ENCODE measurements at regions not wholly inside any gene's neighbourhood (a gene's known extent, or its start where the extent isn't known, plus 50 kb on each side); places are given as distances from the start of the nearest gene placed in this dataset.
"Not testable (repeated sequence)": the region's sequence is repeated elsewhere in the genome, so short reads cannot be mapped to it uniquely, and the experiment has no call there.

DNA sequence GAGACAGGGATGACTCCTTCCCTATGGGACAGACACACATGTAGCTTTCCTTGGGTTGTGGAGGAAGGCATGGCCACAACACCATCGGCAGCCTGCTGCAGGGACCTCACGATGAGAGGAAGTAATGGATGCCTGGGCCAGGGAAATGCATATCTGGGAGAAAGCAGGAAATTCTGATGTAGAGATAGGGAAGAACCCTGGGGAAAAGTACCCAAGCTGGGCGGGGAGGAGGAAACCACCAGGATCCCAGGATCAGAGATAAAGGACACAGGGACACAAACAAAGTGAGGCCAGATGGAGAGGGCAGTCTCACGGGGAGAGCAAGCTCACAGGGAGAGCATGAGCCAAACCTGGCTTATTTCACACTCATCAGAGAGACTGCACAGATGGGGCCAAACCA lies 294.7 kb upstream of the TEKT4 start:
- H3K27ac ChIP-seq (replicated peaks); DNase-seq (ENCODE audit: low read depth in 1 of 2, low spot score in 1 of 2): not testable (repeated sequence)

GRCh38 chr2:94577160-94577559 lies 294.1 kb upstream of the TEKT4 start:
- H3K4me3 ChIP-seq (replicated peaks; ENCODE audit: insufficient read depth, low read length); DNase-seq (ENCODE audit: low read depth in 1 of 2, low spot score in 1 of 2); H3K27ac ChIP-seq (replicated peaks); H3K27me3 ChIP-seq (ENCODE audit: insufficient read depth, poor library complexity, severe bottlenecking): not testable (repeated sequence)

More for the DNA sequence above, 294.7 kb upstream of the TEKT4 start:
- not testable (repeated sequence) for H3K27me3 ChIP-seq (ENCODE audit: insufficient read depth, poor library complexity, severe bottlenecking); H3K4me3 ChIP-seq (replicated peaks; ENCODE audit: insufficient read depth, low read length)

- H3K27ac ChIP-seq (replicated peaks); H3K4me3 ChIP-seq (replicated peaks; ENCODE audit: insufficient read depth, low read length); DNase-seq (ENCODE audit: low read depth in 1 of 2, low spot score in 1 of 2); H3K27me3 ChIP-seq (ENCODE audit: insufficient read depth, poor library complexity, severe bottlenecking): not testable (repeated sequence)
Measured at GRCh38 chr2:94579221-94579620, 292.0 kb upstream of the TEKT4 start.

DNA sequence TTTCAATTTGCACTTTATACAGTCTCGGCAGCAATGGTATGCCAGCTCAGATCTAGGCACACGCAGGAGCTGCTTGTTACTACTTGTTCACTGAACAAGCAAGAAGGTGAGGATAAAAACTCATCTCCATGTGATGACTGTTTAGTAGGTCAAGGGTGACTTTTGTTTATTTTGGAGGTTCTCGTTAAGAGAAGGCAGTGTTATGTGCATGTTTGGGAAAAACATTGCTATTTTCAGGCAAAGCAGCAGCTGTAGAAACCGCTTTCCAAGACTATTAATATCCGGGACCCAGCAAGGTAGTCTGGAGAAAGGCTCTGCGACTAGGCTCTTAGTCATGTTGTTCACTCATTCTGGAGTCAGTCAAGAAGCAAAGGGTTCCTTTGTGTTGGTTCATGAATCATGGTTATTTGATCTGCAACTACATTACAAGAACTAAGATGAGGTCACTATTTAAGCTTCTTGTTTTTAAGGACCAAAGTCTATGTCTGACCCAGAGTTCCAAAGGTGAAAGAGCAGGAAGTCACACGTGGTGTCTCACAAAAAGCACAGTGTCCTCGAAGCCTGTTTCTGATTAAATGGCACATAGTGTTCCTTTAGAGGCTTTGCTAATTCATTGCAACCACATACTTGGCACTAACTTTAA lies 288.0 kb upstream of the TEKT4 start:
- H3K4me3 ChIP-seq (replicated peaks; ENCODE audit: insufficient read depth, low read length); H3K27ac ChIP-seq (replicated peaks); H3K27me3 ChIP-seq (ENCODE audit: insufficient read depth, poor library complexity, severe bottlenecking); DNase-seq (ENCODE audit: low read depth in 1 of 2, low spot score in 1 of 2): not testable (repeated sequence)

DNA sequence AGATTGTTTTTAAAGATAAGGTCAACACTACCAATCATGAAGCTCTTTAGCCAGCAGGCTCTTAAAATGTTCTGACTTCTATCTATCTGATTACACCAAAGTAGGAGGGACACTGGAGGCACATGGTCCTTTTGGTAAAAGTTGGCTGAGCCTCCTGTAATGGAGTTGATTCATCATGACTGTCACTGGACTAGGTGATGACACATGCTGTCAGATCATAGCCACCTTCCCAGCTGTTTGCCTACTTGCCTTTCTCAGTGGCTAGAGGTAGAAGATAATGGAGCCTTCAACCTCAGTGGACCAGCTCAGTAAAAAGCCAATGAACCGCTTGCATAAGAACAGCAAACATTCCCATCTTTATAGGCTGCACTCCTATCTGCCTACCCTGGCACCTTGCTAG lies 286.7 kb upstream of the TEKT4 start:
- H3K4me3 ChIP-seq (replicated peaks; ENCODE audit: insufficient read depth, low read length); H3K27ac ChIP-seq (replicated peaks); H3K27me3 ChIP-seq (ENCODE audit: insufficient read depth, poor library complexity, severe bottlenecking); DNase-seq (ENCODE audit: low read depth in 1 of 2, low spot score in 1 of 2): not testable (repeated sequence)

DNA sequence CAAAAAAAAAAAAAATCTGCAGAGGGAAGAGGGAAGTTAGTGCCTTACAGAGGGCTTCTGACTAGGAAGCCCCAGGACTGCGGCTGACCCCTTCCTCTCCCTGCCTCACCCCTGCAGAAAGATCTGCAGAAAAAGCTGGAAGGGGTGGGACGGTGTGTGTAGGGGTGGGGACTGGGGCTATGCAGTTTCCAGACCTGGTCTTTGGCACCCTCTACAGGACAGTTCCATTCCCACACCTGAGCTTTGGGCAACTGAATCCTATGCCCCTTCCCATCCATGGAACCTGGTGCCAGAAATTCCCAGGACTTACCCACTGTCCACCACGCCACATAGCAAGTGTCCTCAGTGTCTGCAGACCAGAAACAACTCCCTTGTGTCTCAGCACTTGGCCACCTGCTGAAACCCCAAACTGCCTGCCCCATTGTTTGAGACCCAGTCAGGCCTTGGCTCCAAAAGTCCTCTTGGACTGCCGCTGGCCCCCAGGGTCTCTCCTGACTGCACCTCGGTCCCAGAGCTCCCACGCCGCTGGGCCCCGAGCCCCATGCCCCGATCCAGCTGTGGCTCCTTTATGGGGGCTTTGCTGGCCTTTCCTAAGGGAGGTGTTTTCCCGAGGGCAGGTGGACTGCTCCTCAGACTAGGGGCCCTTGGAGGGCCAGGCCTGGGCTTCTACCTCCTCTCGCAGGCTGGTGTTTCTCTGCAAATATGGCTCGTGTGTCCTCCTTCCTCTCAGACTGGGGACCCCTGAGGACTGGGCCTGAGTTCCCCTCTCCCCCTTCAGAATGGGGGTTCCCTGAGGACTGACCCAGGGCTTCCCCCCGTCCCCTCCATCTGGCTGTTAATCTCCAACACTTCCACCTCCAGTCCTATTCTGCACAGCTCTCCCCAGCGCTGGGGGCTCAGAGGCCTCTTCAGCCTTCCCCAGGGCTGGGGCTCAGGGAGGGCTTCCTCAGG lies 284.9 kb upstream of the TEKT4 start:
- H3K27ac ChIP-seq (replicated peaks); H3K4me3 ChIP-seq (replicated peaks; ENCODE audit: insufficient read depth, low read length); H3K27me3 ChIP-seq (ENCODE audit: insufficient read depth, poor library complexity, severe bottlenecking): not testable (repeated sequence)
- DNase-seq (ENCODE audit: low read depth in 1 of 2, low spot score in 1 of 2): peak; percentile 4 to 9

DNA sequence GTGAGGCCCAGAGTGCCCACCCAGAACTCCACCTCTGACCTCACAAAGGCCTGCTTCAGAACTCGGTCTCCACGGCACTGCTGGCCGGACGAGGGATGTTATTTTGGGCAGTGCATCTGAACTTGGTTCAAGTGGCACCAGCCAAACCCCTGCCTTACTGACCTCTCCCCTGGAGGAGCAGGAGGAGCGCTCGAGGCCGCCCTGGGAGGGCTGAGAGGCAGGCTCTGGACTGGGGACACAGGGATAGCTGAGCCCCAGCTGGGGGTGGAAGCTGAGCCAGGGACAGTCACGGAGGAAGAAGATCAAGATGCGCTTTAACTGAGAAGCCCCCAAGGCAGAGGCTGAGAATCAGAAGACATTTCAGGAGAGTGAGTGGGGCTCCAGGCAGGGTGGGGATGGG lies 284.2 kb upstream of the TEKT4 start:
- H3K27ac ChIP-seq (replicated peaks); H3K27me3 ChIP-seq (ENCODE audit: insufficient read depth, poor library complexity, severe bottlenecking); DNase-seq (ENCODE audit: low read depth in 1 of 2, low spot score in 1 of 2): not testable (repeated sequence)

DNA sequence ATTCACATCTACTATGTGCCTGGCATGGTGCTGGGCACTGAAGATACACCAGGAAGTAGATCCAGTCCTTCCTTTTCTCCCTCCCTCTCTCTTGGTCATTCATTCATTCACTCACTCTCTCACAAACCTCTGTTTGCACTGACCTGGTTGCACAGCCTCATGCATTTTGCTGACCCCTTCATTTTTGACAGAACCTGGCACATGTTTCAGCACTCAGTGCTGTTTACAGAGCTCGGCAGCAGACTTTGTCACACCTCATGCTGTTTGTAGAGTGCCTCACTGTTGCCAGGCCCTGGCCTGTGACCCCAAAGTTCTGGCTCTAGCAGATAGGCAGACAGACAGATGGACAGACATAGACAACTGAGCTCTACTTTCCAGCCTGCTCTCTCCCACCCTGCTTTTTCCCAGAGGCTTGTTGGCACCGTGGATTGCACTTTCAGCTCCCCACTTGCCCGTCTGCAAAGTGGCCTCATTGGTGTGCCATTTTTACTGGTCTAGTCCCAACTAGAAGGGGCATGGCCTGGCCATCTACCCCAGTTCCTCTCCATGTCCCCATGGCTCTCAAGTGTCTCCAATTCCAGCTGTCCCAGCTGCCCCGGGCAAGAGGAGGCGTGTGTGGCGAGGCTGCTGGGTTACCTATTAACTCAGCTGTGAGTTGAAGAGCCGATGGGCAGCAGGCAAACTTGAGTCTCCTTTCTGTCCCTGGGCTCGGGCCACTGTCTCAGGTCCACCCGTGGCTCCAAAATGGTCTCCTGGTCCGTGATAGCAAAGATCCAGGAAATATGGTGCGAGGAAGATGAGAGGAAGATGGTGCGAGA lies 277.0 kb upstream of the TEKT4 start:
- H3K27me3 ChIP-seq (ENCODE audit: insufficient read depth, poor library complexity, severe bottlenecking); H3K27ac ChIP-seq (replicated peaks); DNase-seq (ENCODE audit: low read depth in 1 of 2, low spot score in 1 of 2); H3K4me3 ChIP-seq (replicated peaks; ENCODE audit: insufficient read depth, low read length): not testable (repeated sequence)

More for the DNA sequence above, 284.2 kb upstream of the TEKT4 start:
- H3K4me3 ChIP-seq (replicated peaks; ENCODE audit: insufficient read depth, low read length): not testable (repeated sequence)

DNA sequence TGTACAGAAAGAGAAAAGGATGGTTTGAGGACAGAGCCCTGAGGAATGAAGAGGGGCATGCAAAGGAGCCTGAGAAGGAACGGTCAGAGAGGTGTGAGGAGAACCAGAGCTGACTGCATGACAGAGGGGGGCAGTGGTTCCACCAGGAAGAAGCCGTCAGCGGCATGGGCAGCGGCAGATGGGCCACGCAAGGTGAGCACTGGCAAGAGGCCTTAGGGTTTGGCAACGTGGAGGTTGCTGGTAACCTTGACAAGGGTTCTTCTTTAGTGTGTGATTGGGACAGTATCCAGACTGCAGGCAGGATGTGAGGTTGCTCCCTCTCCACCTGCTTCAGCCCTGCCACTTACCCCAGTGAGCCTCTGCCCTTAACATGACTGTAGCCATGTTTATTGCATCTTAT lies 275.3 kb upstream of the TEKT4 start:
- not testable (repeated sequence) for DNase-seq (ENCODE audit: low read depth in 1 of 2, low spot score in 1 of 2); H3K4me3 ChIP-seq (replicated peaks; ENCODE audit: insufficient read depth, low read length); H3K27me3 ChIP-seq (ENCODE audit: insufficient read depth, poor library complexity, severe bottlenecking); H3K27ac ChIP-seq (replicated peaks)

DNA sequence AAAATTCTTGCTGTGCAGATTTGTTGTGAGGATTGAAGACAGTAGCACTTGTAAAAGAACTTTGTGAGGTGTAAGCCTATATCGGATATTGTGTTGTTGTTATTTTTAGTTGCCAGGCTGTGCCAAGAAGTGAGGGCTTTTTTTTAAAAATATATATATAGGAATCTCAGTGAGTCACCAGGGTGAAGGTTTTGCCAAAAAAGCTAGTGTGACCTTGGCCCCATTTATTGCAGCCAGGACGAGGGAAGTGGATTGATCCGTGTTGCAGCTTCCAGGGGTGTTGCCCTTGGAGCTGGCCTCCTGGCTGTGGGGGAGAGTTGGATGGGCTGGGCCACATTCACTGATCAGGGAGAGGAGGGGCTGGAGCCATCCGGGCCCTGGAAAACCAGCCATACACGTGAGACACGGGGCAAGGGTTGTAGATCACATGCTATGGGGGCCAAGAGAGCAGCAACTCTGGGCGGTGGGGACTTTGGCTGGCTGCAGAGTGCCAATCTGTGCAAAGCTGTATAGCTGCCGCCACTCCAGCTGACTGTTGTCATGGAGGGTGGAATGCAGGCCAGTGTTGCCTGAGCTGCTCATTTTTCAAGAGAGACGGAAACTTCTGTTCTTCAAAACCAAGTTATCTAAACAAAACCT lies 273.0 kb upstream of the TEKT4 start:
- H3K4me3 ChIP-seq (replicated peaks; ENCODE audit: insufficient read depth, low read length); H3K27me3 ChIP-seq (ENCODE audit: insufficient read depth, poor library complexity, severe bottlenecking); H3K27ac ChIP-seq (replicated peaks); DNase-seq (ENCODE audit: low read depth in 1 of 2, low spot score in 1 of 2): not testable (repeated sequence)

DNA sequence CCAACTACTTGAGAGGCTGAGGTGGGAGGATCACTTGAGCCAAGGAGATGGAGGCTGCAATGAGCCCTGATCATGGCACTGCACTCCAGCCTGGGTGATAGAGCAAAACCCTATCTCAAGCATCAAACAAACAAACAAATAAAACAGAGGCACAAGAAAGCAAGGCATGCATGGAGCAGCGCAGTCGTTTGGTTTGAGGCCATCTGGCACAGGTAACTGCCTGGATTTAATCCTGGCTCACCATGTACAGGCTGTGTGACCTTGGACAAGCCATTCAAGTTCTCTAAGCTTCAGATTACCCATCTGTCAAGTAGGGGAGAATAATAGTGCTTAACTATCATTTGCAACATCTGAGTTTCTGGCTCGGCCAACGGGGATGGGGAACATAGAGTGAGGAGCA lies 270.3 kb upstream of the TEKT4 start:
- not testable (repeated sequence) for DNase-seq (ENCODE audit: low read depth in 1 of 2, low spot score in 1 of 2); H3K27ac ChIP-seq (replicated peaks); H3K27me3 ChIP-seq (ENCODE audit: insufficient read depth, poor library complexity, severe bottlenecking); H3K4me3 ChIP-seq (replicated peaks; ENCODE audit: insufficient read depth, low read length)
